ENCODE measurements at regions not wholly inside any gene's neighbourhood (a gene's known extent, or its start where the extent isn't known, plus 50 kb on each side); places are given as distances from the start of the nearest gene placed in this dataset.

- TF ChIP-seq CTCF (IDR thresholded peaks at IDR 0.05; ENCODE audit: low read depth, low read length, poor library complexity, severe bottlenecking) (no peak), EZH2phosphoT487 (IDR thresholded peaks at IDR 0.05; ENCODE audit: borderline replicate concordance, low read length) (no peak)
These were observed 123.1 kb downstream of the OSR1 start for GRCh38 chr2:19235308-19235707.

Measured in DOHH2 (cell line).